HT1080 (cell line): ENCODE measurements at regions not wholly inside any gene's neighbourhood (a gene's known extent, or its start where the extent isn't known, plus 50 kb on each side); places are given as distances from the start of the nearest gene placed in this dataset.
"Not testable (repeated sequence)": the region's sequence is repeated elsewhere in the genome, so short reads cannot be mapped to it uniquely, and the experiment has no call there.

Experiments used
- DNase-seq: peaks from one replicate; pipeline ENCODE4 v3.0.0-alpha.2; 2015; ENCODE audit warnings: low read depth
- small RNA-seq: library from RNA; depleted of rRNA; stranded (forward); fragments of <200 nt; gene quantifications from one replicate; pipeline ENCODE3, GENCODE V24; 2014

- DNase-seq: no peak
Measured at GRCh38 chr9:38130724-38131123, 61.7 kb upstream of the SHB start.

GRCh38 chr9:38129366-38129765 lies 60.3 kb upstream of the SHB start:
- no peak for DNase-seq

GRCh38 chr9:38128752-38129270 lies 59.8 kb upstream of the SHB start:
- DNase-seq: no peak

- DNase-seq: no peak
Measured at GRCh38 chr9:38127271-38127839, 58.3 kb upstream of the SHB start.

- no peak for DNase-seq
Measured at GRCh38 chr9:38126730-38127129, 57.7 kb upstream of the SHB start.

- no peak for DNase-seq
Measured at GRCh38 chr9:38125889-38126288, 56.9 kb upstream of the SHB start.

- DNase-seq: not testable (repeated sequence)
Measured at GRCh38 chr9:38123359-38123758, 54.3 kb upstream of the SHB start.

- DNase-seq: no peak
Measured at GRCh38 chr9:38120961-38121360, 51.9 kb upstream of the SHB start.

GRCh38 chr9:38119560-38120236 lies 50.7 kb upstream of the SHB start:
- no peak for DNase-seq

- DNase-seq: no peak
Measured at GRCh38 chr9:38118862-38119438, 49.9 kb upstream of the SHB start.

Small RNA genes lying in the stretch of these regions (small RNA-seq; reads per million reads assigned to genes)
- gene RF00096: 0.27 reads per million, percentile 24 among the genes with 10 or more reads in this experiment
